ENCODE measurements at regions not wholly inside any gene's neighbourhood (a gene's known extent, or its start where the extent isn't known, plus 50 kb on each side); places are given as distances from the start of the nearest gene placed in this dataset.

- Histone ChIP-seq H3K9ac (ENCODE audit: insufficient read depth, low read length, poor library complexity, severe bottlenecking) (no peak overlapping the region), H3K27ac (ENCODE audit: low read depth in 1 of 2, low read length in 2 of 2) (no peak overlapping the region), H3K4me2 (replicated peaks; ENCODE audit: extremely low read depth, low read length, poor library complexity, severe bottlenecking) (no peak overlapping the region), H3K27me3 (ENCODE audit: control insufficient read depth in 2 of 2, insufficient read depth in 2 of 2, low read length in 2 of 2) (no peaks in the 10 kb centered on the region), H3K4me3 (replicated peaks in 1 of 3; ENCODE audit: low read depth in 2 of 3, low read length in 3 of 3) (no peak overlapping the region), H4K20me1 (ENCODE audit: insufficient read depth, low read length) (no peaks in the 10 kb centered on the region), H3K4me1 (ENCODE audit: control insufficient read depth in 1 of 2, insufficient read depth in 2 of 2, low read length in 2 of 2) (no peaks in the 10 kb centered on the region), H3K79me2 (ENCODE audit: insufficient read depth, low read length) (no peaks in the 10 kb centered on the region), H3K36me3 (replicated peaks in 1 of 2; ENCODE audit: control insufficient read depth in 1 of 2, insufficient read depth in 2 of 2, low read length in 2 of 2) (no peaks in the 10 kb centered on the region), H3K9me3 (replicated peaks in 1 of 2; ENCODE audit: control insufficient read depth in 1 of 2, insufficient read depth in 1 of 2, low read length in 2 of 2) (no peaks in the 10 kb centered on the region), H2AFZ (ENCODE audit: insufficient read depth, low read depth, low read length, poor library complexity, severe bottlenecking) (no peak overlapping the region)
- H3K36me3 Mint-ChIP-seq: no peaks in the 10 kb centered on the region
- 88% methylated on average over 4 of the region's 4 CpGs for WGBS (ENCODE audit: insufficient coverage)
- DNase-seq: no peak
- peaks cover 2 to 4% (median 3%) of the 10 kb centered on the region in 3 donors for H3K27me3 Mint-ChIP-seq (ENCODE audit: low read depth in 3 of 3)
- H3K27ac Mint-ChIP-seq: no peak overlapping the region
- no peaks in the 10 kb centered on the region for H3K4me1 Mint-ChIP-seq
- TF ChIP-seq CTCF (IDR thresholded peaks at IDR 0.05): no peak
- no peak overlapping the region for H3K4me3 Mint-ChIP-seq
- H3K9me3 Mint-ChIP-seq: peaks cover 1 to 5% (median 4%) of the 10 kb centered on the region in 7 donors
- intact Hi-C loops (cut with micrococcal nuclease): no loop called here
Measured at GRCh38 chr7:152986376-152986775, 226.8 kb downstream of the ACTR3B start.

GRCh38 chr7:152987656-152988055 is 228.1 kb downstream of the ACTR3B start:
- no peak overlapping the region for H3K9ac ChIP-seq (ENCODE audit: insufficient read depth, low read length, poor library complexity, severe bottlenecking)
- Mint-ChIP-seq H3K9me3 (peaks cover 1 to 5% (median 3%) of the 10 kb centered on the region in 7 donors), H3K4me3 (no peak overlapping the region), H3K27me3 (ENCODE audit: low read depth in 3 of 3) (peaks cover 3% of the 10 kb centered on the region in 3 donors), H3K36me3 (no peaks in the 10 kb centered on the region), H3K4me1 (no peaks in the 10 kb centered on the region), H3K27ac (no peak overlapping the region)
- H3K4me2 ChIP-seq (replicated peaks; ENCODE audit: extremely low read depth, low read length, poor library complexity, severe bottlenecking): no peak overlapping the region
- H3K36me3 ChIP-seq (replicated peaks in 1 of 2; ENCODE audit: control insufficient read depth in 1 of 2, insufficient read depth in 2 of 2, low read length in 2 of 2): no peaks in the 10 kb centered on the region
- TF ChIP-seq CTCF (IDR thresholded peaks at IDR 0.05): no peak
- H3K9me3 ChIP-seq (replicated peaks in 1 of 2; ENCODE audit: control insufficient read depth in 1 of 2, insufficient read depth in 1 of 2, low read length in 2 of 2): no peaks in the 10 kb centered on the region
- H3K4me1 ChIP-seq (ENCODE audit: control insufficient read depth in 1 of 2, insufficient read depth in 2 of 2, low read length in 2 of 2): no peaks in the 10 kb centered on the region
- intact Hi-C loops (cut with micrococcal nuclease): no loop called here
- WGBS (ENCODE audit: insufficient coverage): no CpG with 5 or more reads among the region's 2 CpGs
- no peaks in the 10 kb centered on the region for H4K20me1 ChIP-seq (ENCODE audit: insufficient read depth, low read length)
- DNase-seq: no peak
- H3K79me2 ChIP-seq (ENCODE audit: insufficient read depth, low read length): no peaks in the 10 kb centered on the region
- H3K27ac ChIP-seq (ENCODE audit: low read depth in 1 of 2, low read length in 2 of 2): no peak overlapping the region
- H3K4me3 ChIP-seq (replicated peaks in 1 of 3; ENCODE audit: low read depth in 2 of 3, low read length in 3 of 3): no peak overlapping the region
- H2AFZ ChIP-seq (ENCODE audit: insufficient read depth, low read depth, low read length, poor library complexity, severe bottlenecking): no peak overlapping the region
- no peaks in the 10 kb centered on the region for H3K27me3 ChIP-seq (ENCODE audit: control insufficient read depth in 2 of 2, insufficient read depth in 2 of 2, low read length in 2 of 2)

All from CD14-positive monocyte (primary cell).